GM12891 (cell line): ENCODE measurements at regions not wholly inside any gene's neighbourhood (a gene's known extent, or its start where the extent isn't known, plus 50 kb on each side); places are given as distances from the start of the nearest gene placed in this dataset.

Source experiments
- PAX5 ChIP-seq: IDR thresholded peaks from 2 replicates; pipeline ENCODE4 v1.6.1; 2011; ENCODE audit warnings: low read length, moderate library complexity, mild to moderate bottlenecking; ENCODE audit not compliant: insufficient read depth, severe bottlenecking
- POLR2A ChIP-seq: IDR thresholded peaks from 2 replicates; pipeline ENCODE4 v1.6.1; 2011; ENCODE audit warnings: low read depth, low read length, control low read depth
- POLR2AphosphoS5 ChIP-seq: IDR thresholded peaks from 2 replicates; pipeline ENCODE4 v1.6.1; 2011; ENCODE audit warnings: low read depth, low read length, control low read depth
- TAF1 ChIP-seq: IDR thresholded peaks from 2 replicates; pipeline ENCODE4 v1.6.1; 2011; ENCODE audit warnings: low read depth, low read length, control low read depth

DNA sequence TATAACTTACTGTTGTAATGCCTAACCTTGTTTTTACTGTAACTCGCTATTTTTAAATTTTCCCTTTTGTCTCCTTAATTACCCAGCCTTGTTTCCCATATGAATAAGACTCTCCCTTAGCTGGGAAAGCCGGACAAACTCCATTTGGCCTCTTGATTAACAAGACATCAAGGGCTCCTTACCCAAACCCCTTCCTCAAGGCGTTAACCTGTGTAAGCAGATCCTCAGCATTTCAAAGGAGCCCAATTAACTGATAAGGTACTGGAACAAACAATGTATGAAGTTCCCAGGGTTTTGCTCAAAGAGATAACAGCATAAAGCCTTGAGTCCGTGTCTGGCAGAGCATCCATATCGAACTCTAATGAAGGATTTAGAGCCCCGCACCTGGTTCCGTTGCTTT, 66.0 kb upstream of the SIMC1 start:
- TF ChIP-seq POLR2AphosphoS5: no peak
- no peak for TF ChIP-seq POLR2A
- no peak for TF ChIP-seq TAF1
- TF ChIP-seq PAX5: no peak
